MCF 10A (cell line): ENCODE measurements at regions not wholly inside any gene's neighbourhood (a gene's known extent, or its start where the extent isn't known, plus 50 kb on each side); places are given as distances from the start of the nearest gene placed in this dataset.
A peak's percentile ranks its signal among the peaks of the same experiment; 100 is the strongest.

ENCODE experiments used
- BruUV-seq: library from RNA; stranded (reverse); fragments of 400-500 nt; replicated peaks from 2 replicates; lab custom pipeline; 2021; lab: Mats Ljungman, UMichigan
- CTCF ChIA-PET: fragments of 300-600 bp; sonication (Branson Sonifier 250); formaldehyde crosslinking; extraction: SDS; loops from one replicate; lab custom pipeline; 2021; ENCODE audit warnings: antibody characterized with exemption, inconsistent platforms; lab: Yijun Ruan, JAX
- POLR2A ChIA-PET: fragments of 300-600, 350-650 bp; sonication (Branson Sonifier 250); formaldehyde crosslinking; extraction: SDS; loops from one replicate; lab custom pipeline; 2020; ENCODE audit warnings: antibody characterized with exemption, inconsistent platforms; lab: Yijun Ruan, JAX
- DNase-seq: peaks from one replicate; pipeline ENCODE4 v3.0.0-alpha.2; 2018; ENCODE audit not compliant: unreplicated experiment
- H3K27ac Mint-ChIP-seq: one replicate; pipeline ENCODE4 v1.8.0; 2022; ENCODE audit warnings: mild to moderate bottlenecking, low read depth, mixed read lengths; ENCODE audit not compliant: unreplicated experiment
- H3K27me3 Mint-ChIP-seq: one replicate; pipeline ENCODE4 v1.8.0; 2022; ENCODE audit warnings: mixed read lengths; ENCODE audit not compliant: insufficient read depth, unreplicated experiment
- H3K36me3 Mint-ChIP-seq: one replicate; pipeline ENCODE4 v1.8.0; 2022; ENCODE audit warnings: mild to moderate bottlenecking, moderate library complexity, mixed read lengths; ENCODE audit not compliant: insufficient read depth, unreplicated experiment
- H3K4me1 Mint-ChIP-seq: one replicate; pipeline ENCODE4 v1.8.0; 2022; ENCODE audit warnings: mixed read lengths; ENCODE audit not compliant: insufficient read depth, unreplicated experiment
- H3K4me3 Mint-ChIP-seq: one replicate; pipeline ENCODE4 v1.8.0; 2022; ENCODE audit warnings: mild to moderate bottlenecking, moderate library complexity, mixed read lengths; ENCODE audit not compliant: unreplicated experiment
- H3K9me3 Mint-ChIP-seq: one replicate; pipeline ENCODE4 v1.8.0; 2022; ENCODE audit warnings: mixed read lengths; ENCODE audit not compliant: unreplicated experiment
- CTCF ChIP-seq: fragments of 200-600 bp; IDR thresholded peaks from one replicate; pipeline ENCODE4 v1.8.0; 2022; ENCODE audit warnings: antibody characterized with exemption, mild to moderate bottlenecking; ENCODE audit not compliant: unreplicated experiment
- intact Hi-C: fragments of 100-400 bp; cut with micrococcal nuclease; formaldehyde crosslinking; loops from 2 replicates; pipeline ENCODE4 v1.14.1; 2022

- Mint-ChIP-seq H3K4me3 (no peak overlapping the region), H3K27ac (peak overlapping the region; percentile 3), H3K9me3 (no peaks in the 10 kb centered on the region), H3K4me1 (peaks cover 24% of the 10 kb centered on the region), H3K27me3 (no peaks in the 10 kb centered on the region), H3K36me3 (peaks cover 6% of the 10 kb centered on the region)
- intact Hi-C loops, result no loop called here
- no peak for TF ChIP-seq CTCF
- POLR2A ChIA-PET, result interaction anchor here (1.0 to 1.2 kb wide), 2 partner anchors 24 to 32 kb away, joined by 3 read pairs; no protein-coding TSS in a partner anchor
- CTCF ChIA-PET, result interaction anchor here (0.6 to 1.7 kb wide), 5 partner anchors 9 to 258 kb away, joined by 3 to 9 read pairs (median 3); no protein-coding TSS in a partner anchor
- DNase-seq, result peak; percentile 44
- no TSS peak for BruUV-seq
Measured at GRCh38 chr14:34107441-34107840, 156.6 kb upstream of the EGLN3 start.

GRCh38 chr14:34106310-34106709 lies 155.4 kb upstream of the EGLN3 start:
- no peaks in the 10 kb centered on the region for H3K27me3 Mint-ChIP-seq
- no TSS peak for BruUV-seq
- CTCF ChIA-PET, result interaction anchor here (1.7 kb wide), 1 partner anchor 8 kb away, joined by 9 read pairs; no protein-coding TSS in a partner anchor
- H3K27ac Mint-ChIP-seq, result no peak overlapping the region
- H3K4me1 Mint-ChIP-seq, result peaks cover 20% of the 10 kb centered on the region
- DNase-seq, result no peak
- intact Hi-C loops, result no loop called here
- no peaks in the 10 kb centered on the region for H3K9me3 Mint-ChIP-seq
- peaks cover 6% of the 10 kb centered on the region for H3K36me3 Mint-ChIP-seq
- H3K4me3 Mint-ChIP-seq, result no peak overlapping the region
- TF ChIP-seq CTCF, result no peak
- POLR2A ChIA-PET, result interaction anchor here (1.0 to 1.2 kb wide), 2 partner anchors 25 to 33 kb away, joined by 3 read pairs; no protein-coding TSS in a partner anchor

DNA sequence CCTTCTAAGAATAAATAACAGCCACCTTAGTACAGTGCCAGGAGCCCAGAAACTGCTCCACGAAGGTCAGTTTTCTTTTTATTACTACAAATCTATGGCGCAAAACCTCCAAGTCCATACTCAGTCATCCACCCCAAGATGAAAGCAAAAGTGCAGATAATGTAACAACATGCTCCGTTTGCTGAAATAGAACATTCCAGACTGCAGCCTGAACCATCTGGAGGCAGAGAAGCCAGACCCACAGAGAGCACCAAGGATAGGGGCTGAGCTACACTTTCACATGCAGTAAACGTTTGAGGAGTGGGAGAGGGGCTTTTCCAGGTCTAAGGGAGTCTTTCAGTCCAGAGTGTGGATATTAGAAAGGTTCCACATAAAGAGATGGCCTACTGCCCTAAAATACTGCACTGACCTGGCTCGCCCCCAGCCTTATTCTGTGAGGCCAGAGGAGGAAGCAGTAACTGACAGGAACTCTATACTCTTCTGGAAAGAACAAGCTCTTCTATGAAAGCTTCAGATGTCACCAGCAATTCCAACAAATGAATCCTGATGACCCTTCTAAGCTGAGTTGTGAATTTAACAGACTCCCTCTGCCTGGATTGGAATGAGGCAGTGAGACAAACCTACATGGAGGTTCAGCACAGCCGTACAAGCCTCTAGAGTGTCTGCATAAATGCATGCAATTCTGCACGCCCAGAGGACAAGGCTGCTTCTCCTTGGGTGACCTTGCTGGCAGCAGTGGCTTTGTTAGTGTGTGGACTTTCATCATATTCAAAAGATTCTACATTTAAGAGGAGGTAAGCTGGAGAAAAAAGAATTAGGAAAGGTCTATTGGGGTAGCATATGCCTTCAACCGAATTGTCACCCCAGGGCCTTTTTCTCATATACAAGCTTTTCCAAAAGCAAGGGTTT lies 153.9 kb upstream of the EGLN3 start:
- H3K4me1 Mint-ChIP-seq, result peaks cover 6% of the 10 kb centered on the region
- peaks cover 6% of the 10 kb centered on the region for H3K36me3 Mint-ChIP-seq
- CTCF ChIA-PET, result interaction anchor here (0.7 to 2.6 kb wide), 8 partner anchors 9 to 1530 kb away, joined by 3 to 8 read pairs (median 4); no protein-coding TSS in a partner anchor
- no peak overlapping the region for H3K4me3 Mint-ChIP-seq
- no TSS peak for BruUV-seq
- POLR2A ChIA-PET, result no interaction called here
- H3K27ac Mint-ChIP-seq, result no peak overlapping the region
- no peak for TF ChIP-seq CTCF
- intact Hi-C loops, result no loop called here
- DNase-seq, result no peak
- H3K27me3 Mint-ChIP-seq, result no peaks in the 10 kb centered on the region
- no peaks in the 10 kb centered on the region for H3K9me3 Mint-ChIP-seq

GRCh38 chr14:34103176-34103575 lies 152.3 kb upstream of the EGLN3 start:
- H3K4me3 Mint-ChIP-seq, result no peak overlapping the region
- H3K4me1 Mint-ChIP-seq, result peaks cover 13% of the 10 kb centered on the region
- BruUV-seq, result no TSS peak
- DNase-seq, result no peak
- H3K27me3 Mint-ChIP-seq, result no peaks in the 10 kb centered on the region
- H3K27ac Mint-ChIP-seq, result no peak overlapping the region
- ChIA-PET CTCF (interaction anchor here (0.9 to 2.6 kb wide), 6 partner anchors 125 to 265 kb away, joined by 3 to 8 read pairs (median 5); no protein-coding TSS in a partner anchor), POLR2A (interaction anchor here (0.6 kb wide), 1 partner anchor 44 kb away, joined by 3 read pairs; no protein-coding TSS in a partner anchor)
- H3K36me3 Mint-ChIP-seq, result peaks cover 6% of the 10 kb centered on the region
- no peak for TF ChIP-seq CTCF
- intact Hi-C loops, result no loop called here
- H3K9me3 Mint-ChIP-seq, result no peaks in the 10 kb centered on the region
